GM23248 (cell line): ENCODE measurements at regions not wholly inside any gene's neighbourhood (a gene's known extent, or its start where the extent isn't known, plus 50 kb on each side); places are given as distances from the start of the nearest gene placed in this dataset.

Source experiments
- DNase-seq: peaks from one replicate; pipeline ENCODE4 v3.0.0-alpha.2; 2015
- H2AFZ ChIP-seq: fragments of 200-600 bp; sonication (generic); 2 replicates; pipeline ENCODE4 v1.6.1; 2016; ENCODE audit warnings: antibody characterized with exemption
- H3F3A ChIP-seq: fragments of 200-600 bp; sonication (generic); 2 replicates; pipeline ENCODE4 v1.6.1; 2016; ENCODE audit warnings: mild to moderate bottlenecking, antibody characterized with exemption, mixed run types; ENCODE audit not compliant: insufficient read depth
- H3K27ac ChIP-seq: fragments of 200-600 bp; sonication (generic); 2 replicates; pipeline ENCODE4 v1.5.1; 2016; ENCODE audit warnings: mild to moderate bottlenecking
- H3K27me3 ChIP-seq: fragments of 200-600 bp; sonication (generic); replicated peaks from 2 replicates; pipeline ENCODE4 v1.6.1; 2016; ENCODE audit warnings: mild to moderate bottlenecking; ENCODE audit not compliant: insufficient read depth
- H3K36me3 ChIP-seq: fragments of 200-600 bp; sonication (generic); 2 replicates; pipeline ENCODE4 v1.6.1; 2016; ENCODE audit warnings: low read depth, mild to moderate bottlenecking
- H3K4me1 ChIP-seq: fragments of 200-600 bp; sonication (generic); 2 replicates; pipeline ENCODE4 v1.6.1; 2016; ENCODE audit warnings: mild to moderate bottlenecking; ENCODE audit not compliant: insufficient read depth
- H3K4me2 ChIP-seq: fragments of 200-600 bp; sonication (generic); one replicate; pipeline ENCODE4 v1.6.1; 2016; ENCODE audit warnings: mild to moderate bottlenecking; ENCODE audit not compliant: unreplicated experiment
- H3K4me3 ChIP-seq: fragments of 200-600 bp; sonication (generic); 2 replicates; pipeline ENCODE4 v1.5.1; 2016; ENCODE audit warnings: mild to moderate bottlenecking
- H3K79me2 ChIP-seq: fragments of 200-600 bp; sonication (generic); 2 replicates; pipeline ENCODE4 v1.6.1; 2016; ENCODE audit warnings: mild to moderate bottlenecking; ENCODE audit not compliant: insufficient read depth
- H3K9ac ChIP-seq: fragments of 200-600 bp; sonication (generic); 2 replicates; pipeline ENCODE4 v1.6.1; 2016; ENCODE audit warnings: mild to moderate bottlenecking
- H3K9me2 ChIP-seq: fragments of 200-600 bp; sonication (generic); 2 replicates; pipeline ENCODE4 v1.6.1; 2016; ENCODE audit warnings: mixed run types, mild to moderate bottlenecking, moderate library complexity; ENCODE audit not compliant: insufficient read depth
- H3K9me3 ChIP-seq: fragments of 200-600 bp; sonication (generic); one replicate; pipeline ENCODE4 v1.6.1; 2017; ENCODE audit warnings: low read depth
- H4K20me1 ChIP-seq: fragments of 200-600 bp; sonication (generic); 2 replicates; pipeline ENCODE4 v1.6.0; 2016; ENCODE audit not compliant: insufficient read depth
- EZH2 ChIP-seq: fragments of 200-600 bp; sonication (generic); IDR thresholded peaks from 2 replicates; pipeline ENCODE4 v1.6.1; 2018; ENCODE audit warnings: antibody characterized with exemption, mild to moderate bottlenecking; ENCODE audit not compliant: insufficient read depth, poor library complexity, severe bottlenecking
- EZH2phosphoT487 ChIP-seq: fragments of 200-600 bp; sonication (generic); IDR thresholded peaks from 2 replicates; pipeline ENCODE4 v1.6.1; 2018; ENCODE audit warnings: antibody characterized with exemption, moderate library complexity, mild to moderate bottlenecking, low read depth; ENCODE audit not compliant: insufficient read depth
- WGBS, 2 experiments: methylation state at CpG; one replicate each; pipeline ENCODE4 v1.1.6; 2015 to 2017; ENCODE audit warnings: low lambda C conversion rate in 2 of 2, low coverage in 1 of 2; ENCODE audit errors: missing lambda C conversion rate in 2 of 2; 5-methylcytosine and 5-hydroxymethylcytosine counted together
- in situ Hi-C: fragments of 300-500 bp; cut with MboI; formaldehyde crosslinking; loops from 2 replicates; pipeline ENCODE4 v1.15.0; 2020

GRCh38 chrX:128582036-128582435 lies 529.8 kb upstream of the ACTRT1 start:
- DNase-seq = no peak
- no peaks in the 10 kb centered on the region for H3K4me1 ChIP-seq
- TF ChIP-seq EZH2 (no peak), EZH2phosphoT487 (no peak)
- WGBS, 2 experiments = 29 to 38% methylated on average over 6 of the region's 6 CpGs
- H3K4me2 ChIP-seq = no peak overlapping the region
- no peak overlapping the region for H3K4me3 ChIP-seq
- no peak overlapping the region for H3K9ac ChIP-seq
- no peak overlapping the region for H3K27ac ChIP-seq
- H3K9me2 ChIP-seq = no peaks in the 10 kb centered on the region
- in situ Hi-C loops = no loop called here
- H4K20me1 ChIP-seq = no peaks in the 10 kb centered on the region
- no peaks in the 10 kb centered on the region for H3K9me3 ChIP-seq
- H3K79me2 ChIP-seq = no peaks in the 10 kb centered on the region
- H3K36me3 ChIP-seq = no peaks in the 10 kb centered on the region
- H2AFZ ChIP-seq = no peak overlapping the region
- H3K27me3 ChIP-seq = no peaks in the 10 kb centered on the region
- no peaks in the 10 kb centered on the region for H3F3A ChIP-seq

GRCh38 chrX:128581615-128582014 lies 529.4 kb upstream of the ACTRT1 start:
- no peak overlapping the region for H3K4me3 ChIP-seq
- H3K4me2 ChIP-seq = no peak overlapping the region
- H3K27me3 ChIP-seq = no peaks in the 10 kb centered on the region
- no peaks in the 10 kb centered on the region for H4K20me1 ChIP-seq
- H3K4me1 ChIP-seq = no peaks in the 10 kb centered on the region
- no peaks in the 10 kb centered on the region for H3K9me2 ChIP-seq
- DNase-seq = no peak
- no peak overlapping the region for H3K9ac ChIP-seq
- no peak overlapping the region for H3K27ac ChIP-seq
- H3K36me3 ChIP-seq = no peaks in the 10 kb centered on the region
- no peaks in the 10 kb centered on the region for H3K79me2 ChIP-seq
- no peaks in the 10 kb centered on the region for H3F3A ChIP-seq
- 12 to 15% methylated on average over 2 of the region's 2 CpGs for WGBS, 2 experiments
- in situ Hi-C loops = no loop called here
- H2AFZ ChIP-seq = no peak overlapping the region
- no peaks in the 10 kb centered on the region for H3K9me3 ChIP-seq
- no peak for TF ChIP-seq EZH2phosphoT487
- TF ChIP-seq EZH2 = no peak

- in situ Hi-C loops = no loop called here
- TF ChIP-seq EZH2 = no peak
- no peak for TF ChIP-seq EZH2phosphoT487
- H3K27ac ChIP-seq = no peak overlapping the region
- no peak overlapping the region for H3K4me2 ChIP-seq
- no peak overlapping the region for H3K4me3 ChIP-seq
- H2AFZ ChIP-seq = no peak overlapping the region
- no peak for DNase-seq
- 17 to 23% methylated on average over 5 of the region's 5 CpGs for whole genome bisulfite sequencing, 2 experiments
- H3K27me3 ChIP-seq = no peaks in the 10 kb centered on the region
- H3F3A ChIP-seq = no peaks in the 10 kb centered on the region
- H3K36me3 ChIP-seq = no peaks in the 10 kb centered on the region
- H4K20me1 ChIP-seq = no peaks in the 10 kb centered on the region
- no peaks in the 10 kb centered on the region for H3K9me3 ChIP-seq
- H3K4me1 ChIP-seq = no peaks in the 10 kb centered on the region
- H3K9me2 ChIP-seq = no peaks in the 10 kb centered on the region
- no peaks in the 10 kb centered on the region for H3K79me2 ChIP-seq
- no peak overlapping the region for H3K9ac ChIP-seq
Observed at GRCh38 chrX:128543114-128543513, 490.9 kb upstream of the ACTRT1 start.

GRCh38 chrX:128518508-128518907 lies 466.3 kb upstream of the ACTRT1 start:
- in situ Hi-C loops = no loop called here
- no peaks in the 10 kb centered on the region for H3F3A ChIP-seq
- H3K4me1 ChIP-seq = no peaks in the 10 kb centered on the region
- peak; percentile 0 for DNase-seq
- no peaks in the 10 kb centered on the region for H3K36me3 ChIP-seq
- no peak overlapping the region for H2AFZ ChIP-seq
- H3K27ac ChIP-seq = no peak overlapping the region
- H3K9ac ChIP-seq = no peak overlapping the region
- H3K27me3 ChIP-seq = no peaks in the 10 kb centered on the region
- H3K9me3 ChIP-seq = no peaks in the 10 kb centered on the region
- H3K9me2 ChIP-seq = no peaks in the 10 kb centered on the region
- no peak overlapping the region for H3K4me2 ChIP-seq
- H3K4me3 ChIP-seq = no peak overlapping the region
- no peaks in the 10 kb centered on the region for H4K20me1 ChIP-seq
- TF ChIP-seq EZH2phosphoT487 = no peak
- no peak for TF ChIP-seq EZH2
- WGBS, 2 experiments = 0 to 8% methylated on average over 2 to 3 of the region's 3 CpGs
- H3K79me2 ChIP-seq = no peaks in the 10 kb centered on the region

GRCh38 chrX:128517691-128518090 lies 465.5 kb upstream of the ACTRT1 start:
- in situ Hi-C loops = no loop called here
- H3K4me2 ChIP-seq = no peak overlapping the region
- no peaks in the 10 kb centered on the region for H3K79me2 ChIP-seq
- no peak for DNase-seq
- H3K27me3 ChIP-seq = no peaks in the 10 kb centered on the region
- no peaks in the 10 kb centered on the region for H3K36me3 ChIP-seq
- 0% methylated on average over 2 to 3 of the region's 3 CpGs for WGBS, 2 experiments
- H4K20me1 ChIP-seq = no peaks in the 10 kb centered on the region
- no peak overlapping the region for H3K4me3 ChIP-seq
- H3F3A ChIP-seq = no peaks in the 10 kb centered on the region
- TF ChIP-seq EZH2phosphoT487 (no peak), EZH2 (no peak)
- H3K9me3 ChIP-seq = no peaks in the 10 kb centered on the region
- no peak overlapping the region for H3K9ac ChIP-seq
- no peak overlapping the region for H3K27ac ChIP-seq
- no peak overlapping the region for H2AFZ ChIP-seq
- no peaks in the 10 kb centered on the region for H3K9me2 ChIP-seq
- H3K4me1 ChIP-seq = no peaks in the 10 kb centered on the region
